Endodermal cell (in vitro differentiated cells): ENCODE measurements at regions not wholly inside any gene's neighbourhood (a gene's known extent, or its start where the extent isn't known, plus 50 kb on each side); places are given as distances from the start of the nearest gene placed in this dataset.
"Not testable (repeated sequence)": the region's sequence is repeated elsewhere in the genome, so short reads cannot be mapped to it uniquely, and the experiment has no call there.

ENCODE experiments used
- DNase-seq: peaks from one replicate; pipeline ENCODE4 v3.0.0-alpha.2; 2017
- H3K27ac ChIP-seq: 2 replicates; pipeline ENCODE4 v1.5.1; 2013; ENCODE audit warnings: mild to moderate bottlenecking, low read depth, low read length, moderate library complexity
- H3K27me3 ChIP-seq: 2 replicates; pipeline ENCODE4 v1.6.1; 2013; ENCODE audit warnings: mild to moderate bottlenecking, low read length, moderate library complexity; ENCODE audit not compliant: insufficient read depth, control insufficient read depth, poor library complexity, severe bottlenecking
- H3K36me3 ChIP-seq: 2 replicates; pipeline ENCODE4 v1.7.0; 2013; ENCODE audit warnings: mild to moderate bottlenecking, low read length, moderate library complexity; ENCODE audit not compliant: control insufficient read depth, insufficient read depth
- H3K4me1 ChIP-seq: one replicate; pipeline ENCODE4 v1.7.0; 2013; ENCODE audit warnings: low read length; ENCODE audit not compliant: control insufficient read depth, insufficient read depth
- H3K4me3 ChIP-seq: 2 replicates; pipeline ENCODE4 v1.5.1; 2013; ENCODE audit warnings: mild to moderate bottlenecking, low read length, moderate library complexity
- H3K9ac ChIP-seq: 2 replicates; pipeline ENCODE4 v1.6.1; 2013; ENCODE audit warnings: mild to moderate bottlenecking, low read length, moderate library complexity; ENCODE audit not compliant: poor library complexity, severe bottlenecking; ENCODE audit errors: extremely low read depth
- H3K9me3 ChIP-seq: 2 replicates; pipeline ENCODE4 v1.6.1; 2013; ENCODE audit warnings: mild to moderate bottlenecking, low read length, moderate library complexity; ENCODE audit not compliant: control insufficient read depth
- H3K27ac Mint-ChIP-seq: 2 replicates; pipeline ENCODE4 v1.8.0; 2020; ENCODE audit warnings: mixed read lengths
- H3K27me3 Mint-ChIP-seq: 2 replicates; pipeline ENCODE4 v1.8.0; 2021; ENCODE audit warnings: mild to moderate bottlenecking, mixed read lengths; ENCODE audit not compliant: insufficient read depth
- H3K36me3 Mint-ChIP-seq: 2 replicates; pipeline ENCODE4 v1.8.0; 2020; ENCODE audit warnings: low read depth, mixed read lengths
- H3K4me1 Mint-ChIP-seq: 2 replicates; pipeline ENCODE4 v1.8.0; 2020; ENCODE audit warnings: mixed read lengths
- H3K4me3 Mint-ChIP-seq: 2 replicates; pipeline ENCODE4 v1.8.0; 2020; ENCODE audit warnings: mild to moderate bottlenecking, moderate library complexity, mixed read lengths
- H3K9me3 Mint-ChIP-seq: 2 replicates; pipeline ENCODE4 v1.8.0; 2020; ENCODE audit warnings: mild to moderate bottlenecking, mixed read lengths
- WGBS, 2 experiments: methylation state at CpG; one replicate each; pipeline versions ENCODE4 v1.1.5 to v1.1.7; 2013; ENCODE audit warnings: missing lambda C conversion rate in 2 of 2, mixed read lengths in 1 of 2; ENCODE audit not compliant: insufficient coverage in 1 of 2, insufficient read length in 1 of 2; 5-methylcytosine and 5-hydroxymethylcytosine counted together
- TF ChIP-seq, protein P1 (sequence below): fragments of 200-600 bp; sonication (generic); conservative IDR thresholded peaks from 2 replicates; pipeline ENCODE4 v1.5.0; 2021; ENCODE audit warnings: antibody characterized with exemption, mild to moderate bottlenecking

DNA sequence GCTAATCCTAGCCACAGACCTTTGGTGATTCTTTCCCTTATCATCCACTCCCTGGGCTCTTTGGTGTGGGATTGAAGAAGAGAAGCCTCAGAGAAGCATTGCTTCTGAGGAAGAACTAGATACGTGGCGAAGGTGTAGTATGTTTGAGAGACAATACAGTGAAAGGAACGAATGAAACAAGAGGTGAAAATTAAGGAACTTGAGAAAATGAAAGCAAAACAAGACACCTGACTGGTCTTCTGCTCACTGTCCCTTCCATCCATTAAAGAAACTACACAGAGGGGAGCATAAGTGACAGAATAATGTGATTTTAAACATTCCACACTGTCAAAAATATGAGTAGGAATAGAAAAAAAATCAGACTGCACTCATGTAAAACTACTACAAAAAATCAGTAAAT lies 219.6 kb upstream of the NPSR1 start:
- Mint-ChIP-seq H3K4me1 (no peaks in the 10 kb centered on the region), H3K36me3 (no peaks in the 10 kb centered on the region), H3K4me3 (no peak overlapping the region), H3K27me3 (peaks cover under 1% of the 10 kb centered on the region), H3K27ac (no peak overlapping the region), H3K9me3 (peaks cover 18% of the 10 kb centered on the region)
- Histone ChIP-seq H3K27ac (no peak overlapping the region), H3K36me3 (no peaks in the 10 kb centered on the region), H3K4me1 (no peaks in the 10 kb centered on the region), H3K9ac (no peak overlapping the region), H3K27me3 (no peaks in the 10 kb centered on the region), H3K4me3 (no peak overlapping the region), H3K9me3 (no peaks in the 10 kb centered on the region)
- TF ChIP-seq, protein P1, sequence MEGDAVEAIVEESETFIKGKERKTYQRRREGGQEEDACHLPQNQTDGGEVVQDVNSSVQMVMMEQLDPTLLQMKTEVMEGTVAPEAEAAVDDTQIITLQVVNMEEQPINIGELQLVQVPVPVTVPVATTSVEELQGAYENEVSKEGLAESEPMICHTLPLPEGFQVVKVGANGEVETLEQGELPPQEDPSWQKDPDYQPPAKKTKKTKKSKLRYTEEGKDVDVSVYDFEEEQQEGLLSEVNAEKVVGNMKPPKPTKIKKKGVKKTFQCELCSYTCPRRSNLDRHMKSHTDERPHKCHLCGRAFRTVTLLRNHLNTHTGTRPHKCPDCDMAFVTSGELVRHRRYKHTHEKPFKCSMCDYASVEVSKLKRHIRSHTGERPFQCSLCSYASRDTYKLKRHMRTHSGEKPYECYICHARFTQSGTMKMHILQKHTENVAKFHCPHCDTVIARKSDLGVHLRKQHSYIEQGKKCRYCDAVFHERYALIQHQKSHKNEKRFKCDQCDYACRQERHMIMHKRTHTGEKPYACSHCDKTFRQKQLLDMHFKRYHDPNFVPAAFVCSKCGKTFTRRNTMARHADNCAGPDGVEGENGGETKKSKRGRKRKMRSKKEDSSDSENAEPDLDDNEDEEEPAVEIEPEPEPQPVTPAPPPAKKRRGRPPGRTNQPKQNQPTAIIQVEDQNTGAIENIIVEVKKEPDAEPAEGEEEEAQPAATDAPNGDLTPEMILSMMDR: no peak
- DNase-seq: no peak
- 91% methylated on average over 3 of the region's 3 CpGs; no CpG with 5 or more reads in 1 of the 2 experiments for WGBS, 2 experiments

DNA sequence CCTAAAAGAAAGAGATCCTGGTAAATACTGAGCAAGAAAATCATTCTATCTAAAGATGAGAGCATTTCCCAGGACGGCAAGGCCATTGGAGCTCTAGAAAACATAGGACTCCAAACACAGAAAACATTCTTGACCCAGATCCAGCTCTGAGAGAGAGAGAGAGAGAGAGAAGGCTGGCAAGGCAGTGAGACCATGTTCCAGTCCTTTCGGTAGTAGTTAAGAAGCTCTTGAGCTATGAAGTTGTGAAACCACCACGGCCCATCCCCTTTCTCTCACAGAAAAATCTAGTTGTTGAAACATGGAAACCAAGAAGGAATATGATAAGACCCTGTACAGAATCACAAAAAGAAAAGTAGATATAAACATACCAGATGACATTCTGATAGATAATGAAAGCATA lies 212.4 kb upstream of the NPSR1 start:
- Mint-ChIP-seq H3K9me3 (peaks cover 2% of the 10 kb centered on the region), H3K27ac (no peak overlapping the region), H3K36me3 (no peaks in the 10 kb centered on the region), H3K4me3 (no peak overlapping the region), H3K27me3 (no peaks in the 10 kb centered on the region), H3K4me1 (no peaks in the 10 kb centered on the region)
- no peaks in the 10 kb centered on the region for H3K36me3 ChIP-seq
- no peak overlapping the region for H3K4me3 ChIP-seq
- no peaks in the 10 kb centered on the region for H3K9me3 ChIP-seq
- H3K27me3 ChIP-seq: no peaks in the 10 kb centered on the region
- no peaks in the 10 kb centered on the region for H3K4me1 ChIP-seq
- TF ChIP-seq, protein P1: no peak
- no peak for DNase-seq
- H3K9ac ChIP-seq: no peak overlapping the region
- no peak overlapping the region for H3K27ac ChIP-seq
- 86 to 94% methylated on average over 1 to 3 of the region's 3 CpGs for WGBS, 2 experiments

DNA sequence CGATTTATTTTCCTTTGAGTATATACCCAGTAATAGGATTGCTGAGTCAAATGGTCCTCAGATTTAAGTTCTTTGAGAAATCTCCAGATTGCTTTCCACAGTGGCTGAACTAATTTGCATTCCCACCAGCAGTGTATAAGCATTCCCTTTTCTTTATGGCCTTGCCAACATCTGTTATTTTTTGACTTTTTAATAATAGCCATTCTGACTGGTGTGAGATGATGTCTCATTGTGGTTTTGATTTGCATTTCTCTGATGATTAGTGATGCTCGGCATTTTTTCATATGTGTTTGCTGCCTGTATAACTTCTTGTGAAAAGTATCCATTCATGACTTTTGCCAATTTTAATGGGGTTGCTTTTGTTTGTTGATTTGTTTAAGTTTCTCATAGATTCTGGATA lies 209.5 kb upstream of the NPSR1 start:
- H3K27me3 ChIP-seq, H3K4me1 Mint-ChIP-seq, H3K27me3 Mint-ChIP-seq, H3K9ac ChIP-seq, H3K27ac Mint-ChIP-seq, H3K4me3 ChIP-seq, H3K27ac ChIP-seq, H3K36me3 Mint-ChIP-seq, DNase-seq, H3K4me1 ChIP-seq, H3K9me3 ChIP-seq, H3K4me3 Mint-ChIP-seq, H3K36me3 ChIP-seq, H3K9me3 Mint-ChIP-seq: not testable (repeated sequence)
- 86 to 93% methylated on average over 1 to 2 of the region's 2 CpGs for WGBS, 2 experiments

DNA sequence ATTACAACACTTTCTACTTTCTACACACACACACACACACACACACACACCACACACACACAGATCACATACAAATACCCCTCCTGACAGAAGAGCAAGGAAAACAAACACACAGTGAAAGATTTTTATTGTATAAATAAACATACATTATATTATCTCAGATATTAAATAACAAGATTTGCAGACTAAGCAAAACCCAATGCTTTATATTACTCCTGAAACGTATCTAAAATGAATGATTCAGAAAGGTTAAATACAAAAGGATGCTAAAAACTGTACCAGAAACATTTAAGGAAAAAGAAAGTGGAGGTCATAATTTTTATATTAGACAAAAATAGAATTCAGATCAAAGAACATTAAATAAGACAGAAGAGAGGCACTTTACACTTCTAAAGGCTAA lies 208.3 kb upstream of the NPSR1 start:
- Mint-ChIP-seq H3K27me3 (no peaks in the 10 kb centered on the region), H3K4me3 (no peak overlapping the region), H3K9me3 (peaks cover 2% of the 10 kb centered on the region), H3K27ac (no peak overlapping the region), H3K4me1 (peaks cover 2% of the 10 kb centered on the region), H3K36me3 (no peaks in the 10 kb centered on the region)
- Histone ChIP-seq H3K36me3 (no peaks in the 10 kb centered on the region), H3K9ac (no peak overlapping the region), H3K4me3 (no peak overlapping the region), H3K27me3 (no peaks in the 10 kb centered on the region), H3K4me1 (no peaks in the 10 kb centered on the region), H3K27ac (no peak overlapping the region), H3K9me3 (no peaks in the 10 kb centered on the region)
- WGBS, 2 experiments: no CpG with 5 or more reads among the region's 1 CpG
- no peak for DNase-seq
- TF ChIP-seq, protein P1: no peak
